Astrocyte (in vitro differentiated cells and primary cell): ENCODE measurements at regions not wholly inside any gene's neighbourhood (a gene's known extent, or its start where the extent isn't known, plus 50 kb on each side); places are given as distances from the start of the nearest gene placed in this dataset.

ENCODE experiments used
- DNase-seq: peaks from one replicate; pipeline ENCODE4 v3.0.0-alpha.2; 2010; ENCODE audit warnings: low read depth
- FAIRE-seq: peaks from 2 replicates; lab custom pipeline; 2011; peaks lifted over from hg19 to GRCh38; lab: Jason Lieb, UNC
- H2AFZ ChIP-seq: 2 replicates; pipeline ENCODE4 v1.6.0; 2012; ENCODE audit warnings: low read depth, low read length, inconsistent platforms
- H3K27ac ChIP-seq: 2 replicates; pipeline ENCODE4 v1.5.1; 2011; ENCODE audit warnings: low read depth, low read length, inconsistent platforms
- H3K27me3 ChIP-seq: 2 replicates; pipeline ENCODE4 v1.6.0; 2011; ENCODE audit warnings: low read length, inconsistent platforms; ENCODE audit not compliant: insufficient read depth
- H3K36me3 ChIP-seq: 2 replicates; pipeline ENCODE4 v1.5.1; 2011; ENCODE audit warnings: low read length, inconsistent platforms; ENCODE audit not compliant: insufficient read depth
- H3K4me1 ChIP-seq: 2 replicates; pipeline ENCODE4 v1.5.1; 2011; ENCODE audit warnings: low read length, inconsistent platforms; ENCODE audit not compliant: insufficient read depth
- H3K4me2 ChIP-seq: 2 replicates; pipeline ENCODE4 v1.6.0; 2012; ENCODE audit warnings: low read length, inconsistent platforms
- H3K4me3 ChIP-seq: 2 replicates; pipeline ENCODE4 v1.5.1; 2011; ENCODE audit warnings: low read depth, mild to moderate bottlenecking, low read length, inconsistent platforms; ENCODE audit not compliant: insufficient read depth
- H3K79me2 ChIP-seq: 2 replicates; pipeline ENCODE4 v1.6.0; 2012; ENCODE audit warnings: mild to moderate bottlenecking, low read length, inconsistent platforms; ENCODE audit not compliant: insufficient read depth
- H3K9ac ChIP-seq: 2 replicates; pipeline ENCODE4 v1.6.0; 2012; ENCODE audit warnings: mild to moderate bottlenecking, low read length, inconsistent platforms
- H3K9me3 ChIP-seq: 2 replicates; pipeline ENCODE4 v1.5.1; 2012; ENCODE audit warnings: low read depth, mild to moderate bottlenecking, low read length, inconsistent platforms; ENCODE audit not compliant: insufficient read depth
- H4K20me1 ChIP-seq: 2 replicates; pipeline ENCODE4 v1.6.0; 2012; ENCODE audit warnings: low read length, inconsistent platforms; ENCODE audit not compliant: insufficient read depth
- H3K27ac Mint-ChIP-seq: one replicate; pipeline ENCODE4 v1.8.0; 2021; ENCODE audit warnings: mild to moderate bottlenecking, mixed read lengths; ENCODE audit not compliant: unreplicated experiment
- H3K27me3 Mint-ChIP-seq: one replicate; pipeline ENCODE4 v1.8.0; 2021; ENCODE audit warnings: low read depth, mixed read lengths; ENCODE audit not compliant: unreplicated experiment
- H3K36me3 Mint-ChIP-seq: one replicate; pipeline ENCODE4 v1.8.0; 2021; ENCODE audit warnings: low read depth, mixed read lengths; ENCODE audit not compliant: unreplicated experiment
- H3K4me1 Mint-ChIP-seq: one replicate; pipeline ENCODE4 v1.8.0; 2021; ENCODE audit warnings: low read depth, mixed read lengths; ENCODE audit not compliant: unreplicated experiment
- H3K4me3 Mint-ChIP-seq: one replicate; pipeline ENCODE4 v1.8.0; 2021; ENCODE audit warnings: mild to moderate bottlenecking, moderate library complexity, mixed read lengths; ENCODE audit not compliant: unreplicated experiment
- H3K9me3 Mint-ChIP-seq: one replicate; pipeline ENCODE4 v1.8.0; 2021; ENCODE audit warnings: mild to moderate bottlenecking, mixed read lengths; ENCODE audit not compliant: unreplicated experiment
- CTCF ChIP-seq: IDR thresholded peaks from 2 replicates; pipeline ENCODE4 v1.5.1; 2011; ENCODE audit warnings: low read depth, mild to moderate bottlenecking, inconsistent platforms, low read length, moderate library complexity; ENCODE audit not compliant: insufficient read depth
- EZH2 ChIP-seq: IDR thresholded peaks from 2 replicates; pipeline ENCODE4 v1.6.1; 2012; ENCODE audit warnings: mild to moderate bottlenecking, low read length, inconsistent platforms; ENCODE audit not compliant: insufficient read depth

- Histone ChIP-seq H3K27ac (no peak overlapping the region), H3K4me2 (no peak overlapping the region)
- no peak for TF ChIP-seq CTCF
- no peak for TF ChIP-seq EZH2
Observed at GRCh38 chr3:103711670-103712069, 1276.9 kb downstream of the ZPLD1 start.

GRCh38 chr3:103712320-103713008, 1277.6 kb downstream of the ZPLD1 start:
- H3K4me1 Mint-ChIP-seq, result peaks cover 2% of the 10 kb centered on the region
- H3K9me3 ChIP-seq, result no peaks in the 10 kb centered on the region
- no peak overlapping the region for H3K9ac ChIP-seq
- no peaks in the 10 kb centered on the region for H3K27me3 ChIP-seq
- no peak overlapping the region for H2AFZ ChIP-seq
- no peaks in the 10 kb centered on the region for H3K27me3 Mint-ChIP-seq
- H3K9me3 Mint-ChIP-seq, result no peaks in the 10 kb centered on the region
- H3K36me3 ChIP-seq, result no peaks in the 10 kb centered on the region
- H3K4me3 ChIP-seq, result no peak overlapping the region
- H4K20me1 ChIP-seq, result no peaks in the 10 kb centered on the region
- H3K4me2 ChIP-seq, result peak overlapping the region; percentile 21
- H3K4me1 ChIP-seq, result no peaks in the 10 kb centered on the region
- H3K36me3 Mint-ChIP-seq, result no peaks in the 10 kb centered on the region
- no peak overlapping the region for H3K4me3 Mint-ChIP-seq
- TF ChIP-seq EZH2 (no peak), CTCF (no peak)
- H3K27ac Mint-ChIP-seq, result no peak overlapping the region
- H3K27ac ChIP-seq, result no peak overlapping the region
- no peak for FAIRE-seq
- peak; percentile 59 for DNase-seq
- H3K79me2 ChIP-seq, result no peaks in the 10 kb centered on the region

More at GRCh38 chr3:103711670-103712069, 1276.9 kb downstream of the ZPLD1 start:
- H3K36me3 Mint-ChIP-seq, result no peaks in the 10 kb centered on the region
- no peaks in the 10 kb centered on the region for H3K27me3 Mint-ChIP-seq
- H3K4me1 ChIP-seq, result no peaks in the 10 kb centered on the region
- no peaks in the 10 kb centered on the region for H4K20me1 ChIP-seq
- no peaks in the 10 kb centered on the region for H3K79me2 ChIP-seq
- no peak for DNase-seq
- H2AFZ ChIP-seq, result no peak overlapping the region
- no peaks in the 10 kb centered on the region for H3K9me3 Mint-ChIP-seq
- no peak overlapping the region for H3K4me3 ChIP-seq
- no peak overlapping the region for H3K9ac ChIP-seq
- H3K27ac Mint-ChIP-seq, result no peak overlapping the region
- H3K27me3 ChIP-seq, result no peaks in the 10 kb centered on the region
- no peaks in the 10 kb centered on the region for H3K36me3 ChIP-seq
- peaks cover 2% of the 10 kb centered on the region for H3K4me1 Mint-ChIP-seq
- no peak overlapping the region for H3K4me3 Mint-ChIP-seq
- FAIRE-seq, result no peak
- no peaks in the 10 kb centered on the region for H3K9me3 ChIP-seq

DNA sequence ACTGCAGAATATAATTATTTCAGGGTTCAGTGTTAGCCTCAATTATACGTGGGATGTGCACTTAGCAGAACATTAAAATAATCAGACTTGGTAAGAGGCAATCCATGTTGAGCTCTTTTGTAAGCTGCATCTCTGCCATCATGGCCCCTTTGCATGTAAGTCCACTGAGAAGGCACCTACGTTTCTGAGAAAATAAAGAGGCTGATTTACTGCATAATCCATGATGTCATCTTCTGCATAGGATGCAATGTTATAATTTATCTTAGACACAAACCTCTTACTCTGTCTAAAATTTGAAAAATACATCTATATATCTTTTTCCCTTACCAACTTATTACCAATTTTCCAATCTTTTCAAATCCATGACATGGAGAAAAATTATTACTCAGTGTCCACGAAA, 1294.7 kb downstream of the ZPLD1 start:
- Mint-ChIP-seq H3K4me3 (no peak overlapping the region), H3K4me1 (no peaks in the 10 kb centered on the region)

More for the DNA sequence above, 1294.7 kb downstream of the ZPLD1 start:
- Mint-ChIP-seq H3K27ac (no peak overlapping the region), H3K27me3 (no peaks in the 10 kb centered on the region), H3K36me3 (no peaks in the 10 kb centered on the region), H3K9me3 (peaks cover 1% of the 10 kb centered on the region)
- no peak for FAIRE-seq
- Histone ChIP-seq H3K4me3 (no peak overlapping the region), H3K4me1 (no peaks in the 10 kb centered on the region), H4K20me1 (no peaks in the 10 kb centered on the region), H3K27me3 (no peaks in the 10 kb centered on the region), H3K36me3 (no peaks in the 10 kb centered on the region), H2AFZ (no peak overlapping the region), H3K9ac (no peak overlapping the region), H3K27ac (no peak overlapping the region), H3K79me2 (no peaks in the 10 kb centered on the region), H3K4me2 (no peak overlapping the region), H3K9me3 (no peaks in the 10 kb centered on the region)
- no peak for TF ChIP-seq EZH2
- no peak for TF ChIP-seq CTCF
- no peak for DNase-seq
